ENCODE measurements at regions not wholly inside any gene's neighbourhood (a gene's known extent, or its start where the extent isn't known, plus 50 kb on each side); places are given as distances from the start of the nearest gene placed in this dataset.
"Not testable (repeated sequence)": the region's sequence is repeated elsewhere in the genome, so short reads cannot be mapped to it uniquely, and the experiment has no call there.

GRCh38 chr11:81219661-81220060 is 1514.0 kb downstream of the FAM181B start:
- intact Hi-C loops (cut with DNase I) = no loop called here
- peak in 13 of 42 donors; percentile 5 to 64 (median 25) for DNase-seq

GRCh38 chr11:81218440-81218839 is 1515.2 kb downstream of the FAM181B start:
- intact Hi-C loops (cut with DNase I) = no loop called here
- no peak for DNase-seq

DNA sequence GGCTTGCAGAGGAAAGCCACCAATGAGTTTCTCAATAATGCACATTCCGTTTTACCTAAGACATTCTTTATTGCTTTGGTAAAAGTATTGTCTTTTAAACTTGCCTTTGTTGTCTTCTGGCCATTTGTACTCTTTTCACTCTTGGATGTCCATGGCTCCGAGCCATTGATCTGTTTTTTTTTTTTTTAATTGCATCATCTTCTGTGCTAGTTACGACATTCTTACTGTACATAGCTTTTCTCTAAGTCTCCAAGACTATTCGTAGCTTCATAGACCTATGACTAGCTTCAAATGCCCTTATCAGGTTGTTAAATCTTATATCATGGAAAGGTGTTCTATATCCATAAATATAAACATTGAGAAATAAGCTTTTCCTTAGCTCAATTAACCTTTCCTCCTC is 1522.6 kb downstream of the FAM181B start:
- intact Hi-C loops (cut with DNase I) = no loop called here
- no peak for DNase-seq

- DNase-seq = no peak
- intact Hi-C loops (cut with DNase I) = no loop called here
Measured at GRCh38 chr11:81207421-81208054, 1526.1 kb downstream of the FAM181B start.

- intact Hi-C loops (cut with DNase I) = no loop called here
- no peak for DNase-seq
Measured at GRCh38 chr11:81203876-81204275, 1529.8 kb downstream of the FAM181B start.

GRCh38 chr11:81197396-81197795 is 1536.3 kb downstream of the FAM181B start:
- no peak for DNase-seq
- intact Hi-C loops (cut with DNase I) = no loop called here

DNA sequence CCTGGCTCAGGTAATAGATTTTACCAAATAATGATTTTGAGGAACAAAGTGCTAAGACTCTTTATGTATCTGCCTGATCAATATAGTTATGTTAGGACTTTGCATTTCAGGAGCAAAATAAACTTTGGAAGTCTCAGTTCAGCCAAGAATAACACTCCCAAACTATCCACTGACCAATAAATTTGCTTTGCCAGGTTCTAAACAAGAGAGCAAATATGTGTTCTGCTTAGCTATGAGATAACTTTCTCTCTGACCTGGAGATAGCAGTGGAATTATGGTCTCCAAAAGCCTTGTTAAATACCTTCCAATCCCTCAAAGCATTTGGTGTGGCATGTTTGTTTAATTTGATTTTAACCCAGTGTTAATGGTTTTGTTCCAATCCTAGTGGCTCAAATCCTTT is 1541.1 kb downstream of the FAM181B start:
- no peak for DNase-seq
- intact Hi-C loops (cut with DNase I) = no loop called here

DNA sequence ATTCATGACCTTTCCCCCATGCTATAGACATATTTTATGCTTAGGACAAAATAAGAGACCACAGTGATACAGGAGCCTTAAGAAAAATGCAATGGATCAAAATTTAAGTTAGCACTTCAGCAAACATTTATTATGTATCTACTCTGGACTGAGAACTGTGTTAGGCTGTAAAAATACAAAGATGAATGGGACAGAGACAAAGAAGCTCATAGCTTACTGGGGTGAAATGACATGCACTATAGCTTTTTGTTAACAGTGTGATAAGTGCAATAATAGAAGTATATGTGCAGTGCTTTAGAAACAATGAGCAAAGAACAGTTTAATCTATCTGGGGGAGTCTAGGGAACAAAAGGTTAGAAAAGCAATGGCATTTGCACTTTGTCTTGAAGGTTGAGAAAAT is 1543.1 kb downstream of the FAM181B start:
- no peak for DNase-seq

DNA sequence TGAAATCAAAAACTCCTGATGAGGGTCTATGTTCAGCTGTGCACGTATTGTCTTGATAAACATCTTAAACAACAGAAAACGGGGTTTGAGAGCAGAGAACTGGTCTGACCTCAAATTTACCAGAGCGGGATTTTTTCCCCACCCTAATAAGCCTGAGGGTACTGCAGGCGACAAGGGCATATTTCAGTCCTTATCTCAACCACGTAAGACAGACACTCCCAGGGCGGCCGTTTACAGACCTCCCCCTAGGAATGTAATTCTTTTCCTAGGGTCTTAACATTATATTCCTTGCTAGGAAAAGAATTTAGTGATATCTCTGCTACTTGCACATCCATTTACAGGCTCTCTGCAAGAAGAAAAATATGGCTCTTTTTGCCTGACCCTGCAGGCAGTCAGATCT is 1546.6 kb downstream of the FAM181B start:
- DNase-seq; intact Hi-C loops (cut with DNase I): not testable (repeated sequence)

More for the DNA sequence above, 1543.1 kb downstream of the FAM181B start:
- intact Hi-C loops (cut with DNase I) = no loop called here

- intact Hi-C loops (cut with DNase I) = no loop called here
- DNase-seq = peak in 25 of 42 donors; percentile 1 to 52 (median 26)
Measured at GRCh38 chr11:81174646-81175330, 1558.9 kb downstream of the FAM181B start.

GRCh38 chr11:81165164-81165563 is 1568.5 kb downstream of the FAM181B start:
- intact Hi-C loops (cut with DNase I) = no loop called here
- DNase-seq = no peak

DNA sequence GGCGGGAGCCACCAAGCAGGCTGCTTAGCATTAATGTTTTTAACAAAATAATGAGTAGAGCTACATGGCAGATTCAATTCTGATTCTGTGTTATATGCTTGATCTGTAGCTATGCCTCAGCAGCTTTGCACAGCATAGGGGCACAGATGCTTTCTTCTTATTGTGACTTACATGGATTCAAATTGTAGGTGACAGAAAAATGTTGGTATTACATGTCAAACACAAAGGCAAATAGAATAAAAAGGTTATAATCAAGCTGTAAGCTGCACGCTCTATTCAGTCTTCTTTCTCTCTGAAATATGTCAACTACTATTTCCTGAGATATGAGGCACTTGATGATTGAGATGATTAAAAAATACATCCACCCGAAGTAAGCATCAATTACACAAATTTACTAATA is 1573.8 kb downstream of the FAM181B start:
- no peak for DNase-seq
- intact Hi-C loops (cut with DNase I) = no loop called here

GRCh38 chr11:81135570-81135969 is 1598.1 kb downstream of the FAM181B start:
- DNase-seq = no peak
- intact Hi-C loops (cut with DNase I) = no loop called here

DNA sequence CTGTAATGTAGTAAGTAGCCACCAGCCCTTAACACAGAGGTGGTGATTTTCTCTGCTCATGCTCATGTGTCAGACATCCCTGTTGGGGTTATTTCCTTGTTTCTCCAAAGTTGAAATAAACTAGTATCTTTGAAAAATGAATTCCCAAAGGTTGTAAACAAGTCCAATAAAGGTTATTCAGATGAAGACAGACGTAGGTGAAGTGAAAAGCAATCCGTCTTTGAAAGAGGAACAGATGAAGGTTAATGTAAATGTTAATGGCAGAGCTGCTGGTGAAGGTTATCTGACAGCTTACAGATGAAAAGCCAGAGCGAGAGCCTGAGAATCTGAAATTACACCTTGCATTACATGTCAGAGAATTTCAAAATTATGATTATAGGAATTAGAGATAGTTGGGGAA is 1604.0 kb downstream of the FAM181B start:
- intact Hi-C loops (cut with DNase I) = no loop called here
- no peak for DNase-seq

DNA sequence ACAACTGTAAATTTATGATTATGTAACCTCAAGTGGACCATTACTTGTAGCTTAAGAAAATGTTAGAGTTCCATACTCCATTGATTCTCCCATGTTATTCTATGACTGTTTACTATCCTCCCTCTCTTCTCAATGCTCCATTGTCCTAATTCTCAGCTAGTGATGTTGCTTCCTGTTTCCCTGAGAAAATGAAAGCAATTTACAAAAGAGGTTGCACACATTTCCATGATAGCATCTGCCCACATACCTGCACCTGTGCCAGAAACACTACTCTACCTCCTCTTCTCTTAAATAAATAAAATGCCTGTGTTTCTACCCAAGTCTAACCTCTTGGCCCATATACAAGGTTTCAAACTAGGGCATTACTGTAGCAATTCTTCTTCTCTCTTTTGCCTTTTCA is 1620.9 kb downstream of the FAM181B start:
- intact Hi-C loops (cut with DNase I) = no loop called here
- DNase-seq = no peak

- intact Hi-C loops (cut with DNase I) = no loop called here
- DNase-seq = no peak
Measured at GRCh38 chr11:81104051-81104450, 1629.6 kb downstream of the FAM181B start.

DNA sequence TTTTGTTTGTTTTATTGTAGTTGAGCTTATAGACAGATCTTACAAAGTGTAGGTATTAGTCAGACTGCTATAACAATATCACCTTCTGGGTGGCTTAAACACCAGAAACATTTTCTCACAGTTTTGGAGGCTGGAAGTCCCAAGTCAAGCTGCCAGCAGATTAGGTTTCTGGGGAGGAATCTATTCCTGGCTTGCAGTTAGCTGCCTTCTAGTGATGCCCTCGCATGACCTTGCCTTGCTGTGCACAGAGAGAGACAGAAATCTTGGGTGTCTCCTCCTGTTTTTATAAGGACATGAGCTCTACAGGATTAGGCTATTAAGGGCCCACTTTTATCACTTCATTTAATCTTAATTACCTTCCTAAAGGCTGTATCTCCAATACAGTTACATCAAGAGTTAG is 1635.2 kb downstream of the FAM181B start:
- intact Hi-C loops (cut with DNase I) = no loop called here
- DNase-seq = no peak

DNA sequence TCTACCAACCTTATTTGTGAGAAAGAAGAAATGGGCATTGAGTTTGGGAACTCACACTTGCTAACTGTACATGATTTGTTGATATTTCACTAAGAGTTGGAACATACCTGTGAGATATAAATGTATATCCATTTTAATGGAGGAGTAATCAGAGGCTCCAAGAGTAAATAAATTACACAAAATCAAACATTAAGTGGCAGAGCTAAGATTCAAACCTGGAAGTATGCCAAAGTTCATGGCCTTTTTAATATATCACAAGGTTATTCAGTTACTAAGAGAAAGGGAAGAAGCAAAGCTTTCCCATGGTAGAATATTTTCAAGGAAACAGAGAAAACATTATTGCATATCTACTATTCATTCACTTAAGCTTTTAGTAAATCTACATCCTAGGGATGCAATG is 1641.1 kb downstream of the FAM181B start:
- DNase-seq = no peak
- intact Hi-C loops (cut with DNase I) = no loop called here

GRCh38 chr11:81089242-81089641 is 1644.4 kb downstream of the FAM181B start:
- DNase-seq = no peak
- intact Hi-C loops (cut with DNase I) = no loop called here

GRCh38 chr11:81080476-81080875 is 1639.6 kb upstream of the TENM4 start:
- intact Hi-C loops (cut with DNase I) = no loop called here
- DNase-seq = no peak

GRCh38 chr11:81072273-81072672 is 1631.4 kb upstream of the TENM4 start:
- intact Hi-C loops (cut with DNase I) = no loop called here
- DNase-seq = no peak

Data from head of caudate nucleus (tissue), 42 donors.